Stimulated activated naive CD8-positive, alpha-beta T cell treated with anti-CD3 and anti-CD28 coated beads, Interleukin-15, amount 100 ng/mL, for 72 hours (primary cell): ENCODE measurements at regions not wholly inside any gene's neighbourhood (a gene's known extent, or its start where the extent isn't known, plus 50 kb on each side); places are given as distances from the start of the nearest gene placed in this dataset.
"Not testable (repeated sequence)": the region's sequence is repeated elsewhere in the genome, so short reads cannot be mapped to it uniquely, and the experiment has no call there.

Source experiments
- ATAC-seq: fragments of 150-1000 bp; cut with Tn5 transposase; 2 replicates; pipeline ENCODE4 v1.10.0; 2021; ENCODE audit warnings: mild to moderate bottlenecking, moderate library complexity
- DNase-seq, 2 donors: peaks; one replicate each; pipeline ENCODE4 v3.0.0; 2021 to 2022
- H3K27ac Mint-ChIP-seq, 2 donors: one replicate each; pipeline ENCODE4 v1.8.0; 2022; ENCODE audit warnings: mild to moderate bottlenecking in 2 of 2, mixed read lengths in 2 of 2, moderate library complexity in 2 of 2
- H3K27me3 Mint-ChIP-seq: one replicate; pipeline ENCODE4 v1.8.0; 2022; ENCODE audit warnings: mixed read lengths
- H3K4me1 Mint-ChIP-seq: one replicate; pipeline ENCODE4 v1.8.0; 2022; ENCODE audit warnings: mild to moderate bottlenecking, mixed read lengths
- H3K4me3 Mint-ChIP-seq, 2 donors: one replicate each; pipeline ENCODE4 v1.8.0; 2022; ENCODE audit warnings: mild to moderate bottlenecking in 2 of 2, mixed read lengths in 2 of 2, moderate library complexity in 1 of 2
- H3K9me3 Mint-ChIP-seq, 2 donors: one replicate each; pipeline ENCODE4 v1.8.0; 2022; ENCODE audit warnings: mixed read lengths in 2 of 2

- not testable (repeated sequence) for H3K4me3 Mint-ChIP-seq, H3K4me1 Mint-ChIP-seq, DNase-seq, H3K9me3 Mint-ChIP-seq, ATAC-seq, H3K27me3 Mint-ChIP-seq, H3K27ac Mint-ChIP-seq
Observed at GRCh38 chr4:160549951-160550519, 1447.2 kb downstream of the RAPGEF2 start.

- no peak overlapping the region for H3K27ac Mint-ChIP-seq
- ATAC-seq, result no peak
- no peaks in the 10 kb centered on the region for H3K4me1 Mint-ChIP-seq
- H3K27me3 Mint-ChIP-seq, result no peaks in the 10 kb centered on the region
- H3K4me3 Mint-ChIP-seq, result no peak overlapping the region
- DNase-seq, result no peak
- H3K9me3 Mint-ChIP-seq, result no peaks in the 10 kb centered on the region
Observed at GRCh38 chr4:160562661-160563060, 1459.8 kb downstream of the RAPGEF2 start.

- ATAC-seq, result no peak
- no peaks in the 10 kb centered on the region for H3K9me3 Mint-ChIP-seq
- no peak overlapping the region for H3K27ac Mint-ChIP-seq
Observed at GRCh38 chr4:160563552-160564282, 1460.8 kb downstream of the RAPGEF2 start.

GRCh38 chr4:160567634-160568033 lies 1464.8 kb downstream of the RAPGEF2 start:
- no peaks in the 10 kb centered on the region for H3K4me1 Mint-ChIP-seq
- ATAC-seq (no peak), DNase-seq (no peak)
- H3K27ac Mint-ChIP-seq, result no peak overlapping the region
- H3K9me3 Mint-ChIP-seq, result peaks cover 0 to 6% of the 10 kb centered on the region in 2 donors
- H3K4me3 Mint-ChIP-seq, result no peak overlapping the region
- no peaks in the 10 kb centered on the region for H3K27me3 Mint-ChIP-seq

More at GRCh38 chr4:160563552-160564282, 1460.8 kb downstream of the RAPGEF2 start:
- DNase-seq, result no peak
- no peak overlapping the region for H3K4me3 Mint-ChIP-seq
- no peaks in the 10 kb centered on the region for H3K4me1 Mint-ChIP-seq
- H3K27me3 Mint-ChIP-seq, result no peaks in the 10 kb centered on the region

GRCh38 chr4:160570271-160570670 lies 1467.4 kb downstream of the RAPGEF2 start:
- no peaks in the 10 kb centered on the region for H3K27me3 Mint-ChIP-seq
- peaks cover 0 to 6% of the 10 kb centered on the region in 2 donors for H3K9me3 Mint-ChIP-seq
- no peaks in the 10 kb centered on the region for H3K4me1 Mint-ChIP-seq
- H3K4me3 Mint-ChIP-seq, result no peak overlapping the region
- ATAC-seq (no peak), DNase-seq (no peak)
- no peak overlapping the region for H3K27ac Mint-ChIP-seq

- H3K9me3 Mint-ChIP-seq, DNase-seq, H3K4me3 Mint-ChIP-seq, ATAC-seq, H3K27me3 Mint-ChIP-seq, H3K27ac Mint-ChIP-seq, H3K4me1 Mint-ChIP-seq: not testable (repeated sequence)
Observed at GRCh38 chr4:160574272-160574671, 1471.4 kb downstream of the RAPGEF2 start.

GRCh38 chr4:160580581-160580980 lies 1477.7 kb downstream of the RAPGEF2 start:
- Mint-ChIP-seq H3K9me3 (peaks cover under 1 to 8% of the 10 kb centered on the region in 2 donors), H3K4me1 (no peaks in the 10 kb centered on the region), H3K4me3 (no peak overlapping the region), H3K27ac (no peak overlapping the region), H3K27me3 (no peaks in the 10 kb centered on the region)
- DNase-seq (no peak), ATAC-seq (no peak)

- Mint-ChIP-seq H3K27me3 (no peaks in the 10 kb centered on the region), H3K4me3 (no peak overlapping the region), H3K9me3 (peaks cover 9 to 17% of the 10 kb centered on the region in 2 donors), H3K4me1 (no peaks in the 10 kb centered on the region), H3K27ac (no peak overlapping the region)
- DNase-seq (no peak), ATAC-seq (no peak)
Observed at GRCh38 chr4:160592258-160592657, 1489.4 kb downstream of the RAPGEF2 start.

GRCh38 chr4:160595646-160596045 lies 1492.8 kb downstream of the RAPGEF2 start:
- peaks cover 6 to 17% of the 10 kb centered on the region in 2 donors for H3K9me3 Mint-ChIP-seq
- ATAC-seq (no peak), DNase-seq (no peak)
- H3K4me1 Mint-ChIP-seq, result no peaks in the 10 kb centered on the region
- H3K27ac Mint-ChIP-seq, result no peak overlapping the region
- no peaks in the 10 kb centered on the region for H3K27me3 Mint-ChIP-seq
- no peak overlapping the region for H3K4me3 Mint-ChIP-seq

GRCh38 chr4:160604541-160604940 lies 1501.7 kb downstream of the RAPGEF2 start:
- H3K4me3 Mint-ChIP-seq, result no peak overlapping the region
- peaks cover 0 to 6% of the 10 kb centered on the region in 2 donors for H3K9me3 Mint-ChIP-seq
- ATAC-seq (no peak), DNase-seq (no peak)
- no peaks in the 10 kb centered on the region for H3K27me3 Mint-ChIP-seq
- H3K27ac Mint-ChIP-seq, result no peak overlapping the region
- H3K4me1 Mint-ChIP-seq, result no peaks in the 10 kb centered on the region

- Mint-ChIP-seq H3K4me3 (no peak overlapping the region), H3K27me3 (no peaks in the 10 kb centered on the region), H3K4me1 (no peaks in the 10 kb centered on the region), H3K9me3 (peaks cover 5 to 6% of the 10 kb centered on the region in 2 donors), H3K27ac (no peak overlapping the region)
- ATAC-seq (no peak), DNase-seq (no peak)
Observed at GRCh38 chr4:160611181-160611580, 1508.3 kb downstream of the RAPGEF2 start.

- H3K27me3 Mint-ChIP-seq, result no peaks in the 10 kb centered on the region
- ATAC-seq, result no peak
- peaks cover 4 to 15% of the 10 kb centered on the region in 2 donors for H3K9me3 Mint-ChIP-seq
Observed at GRCh38 chr4:160631044-160631443, 1528.2 kb downstream of the RAPGEF2 start.

GRCh38 chr4:160652790-160653189 lies 1511.0 kb downstream of the FSTL5 start:
- H3K9me3 Mint-ChIP-seq, result peaks cover 8% of the 10 kb centered on the region in 2 donors
- no peak overlapping the region for H3K4me3 Mint-ChIP-seq
- no peaks in the 10 kb centered on the region for H3K4me1 Mint-ChIP-seq
- DNase-seq (no peak), ATAC-seq (no peak)
- H3K27ac Mint-ChIP-seq, result no peak overlapping the region
- H3K27me3 Mint-ChIP-seq, result no peaks in the 10 kb centered on the region

More at GRCh38 chr4:160631044-160631443, 1528.2 kb downstream of the RAPGEF2 start:
- no peak overlapping the region for H3K4me3 Mint-ChIP-seq
- H3K27ac Mint-ChIP-seq, result no peak overlapping the region
- no peaks in the 10 kb centered on the region for H3K4me1 Mint-ChIP-seq
- no peak for DNase-seq

GRCh38 chr4:160675550-160675949 lies 1488.2 kb downstream of the FSTL5 start:
- Mint-ChIP-seq H3K27me3 (no peaks in the 10 kb centered on the region), H3K4me1 (no peaks in the 10 kb centered on the region), H3K9me3 (peaks cover 0 to 7% of the 10 kb centered on the region in 2 donors), H3K4me3 (no peak overlapping the region), H3K27ac (no peak overlapping the region)
- ATAC-seq (no peak), DNase-seq (no peak)

GRCh38 chr4:160685729-160686128 lies 1478.1 kb downstream of the FSTL5 start:
- no peak for ATAC-seq
- Mint-ChIP-seq H3K27ac (no peak overlapping the region), H3K4me3 (no peak overlapping the region), H3K9me3 (peaks cover 7 to 23% of the 10 kb centered on the region in 2 donors), H3K27me3 (no peaks in the 10 kb centered on the region), H3K4me1 (no peaks in the 10 kb centered on the region)
- DNase-seq, result no peak

- DNase-seq (no peak), ATAC-seq (no peak)
- Mint-ChIP-seq H3K27ac (no peak overlapping the region), H3K4me1 (no peaks in the 10 kb centered on the region), H3K9me3 (peaks cover 9% of the 10 kb centered on the region in 2 donors), H3K27me3 (no peaks in the 10 kb centered on the region), H3K4me3 (no peak overlapping the region)
Observed at GRCh38 chr4:160701671-160702070, 1462.1 kb downstream of the FSTL5 start.
